NT2/D1 (cell line): ENCODE measurements at regions not wholly inside any gene's neighbourhood (a gene's known extent, or its start where the extent isn't known, plus 50 kb on each side); places are given as distances from the start of the nearest gene placed in this dataset.

Experiments
- SUZ12 ChIP-seq: IDR thresholded peaks from 2 replicates; pipeline ENCODE4 v1.6.1; 2011; ENCODE audit not compliant: insufficient read length, insufficient read depth; ENCODE audit errors: extremely low read depth
- ZNF274 ChIP-seq: IDR thresholded peaks from 2 replicates; pipeline ENCODE4 v1.6.1; 2011; ENCODE audit warnings: mild to moderate bottlenecking, low read depth, low read length

DNA sequence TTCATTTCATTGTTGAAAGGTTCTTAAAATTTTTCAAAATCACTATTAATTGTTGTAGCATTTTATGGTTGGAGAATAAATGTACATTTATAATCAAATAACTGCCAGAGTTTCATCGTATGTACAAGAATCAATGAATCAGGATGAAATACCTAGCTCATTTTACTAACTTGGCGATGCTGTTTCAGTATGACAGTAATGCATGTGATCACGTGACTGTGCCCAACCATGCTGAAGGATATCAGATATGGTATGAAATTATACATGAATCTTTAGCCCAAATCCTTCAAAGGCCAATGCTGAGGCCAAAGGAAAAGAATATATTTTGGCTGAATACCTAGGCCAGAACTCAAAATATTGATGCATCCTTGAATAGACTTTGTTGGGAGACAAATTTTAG is 288.3 kb upstream of the TGFBR2 start:
- TF ChIP-seq ZNF274 (no peak), SUZ12 (no peak)
